ENCODE measurements at regions not wholly inside any gene's neighbourhood (a gene's known extent, or its start where the extent isn't known, plus 50 kb on each side); places are given as distances from the start of the nearest gene placed in this dataset.

- RAD21 ChIA-PET (ENCODE audit: low non-redundant PET in 1 of 2, low total read pairs in 2 of 2, uncharacterized antibody in 2 of 2, unreplicated experiment in 2 of 2) = no interaction called here
- no peaks in the 10 kb centered on the region for H3K9me3 ChIP-seq (ENCODE audit: control insufficient read depth in 1 of 2, insufficient read depth in 1 of 2, low read depth in 1 of 2, low read length in 2 of 2)
- no peak for TF ChIP-seq MAX (IDR thresholded peaks at IDR 0.05)
- no peak for TF ChIP-seq CEBPB (IDR thresholded peaks at IDR 0.05; ENCODE audit: low read depth)
- no peak for TF ChIP-seq TCF7L2 (IDR thresholded peaks at IDR 0.05; ENCODE audit: borderline replicate concordance, extremely low read depth, insufficient read depth, insufficient read length)
- no peak for TF ChIP-seq ZNF274 (IDR thresholded peaks at IDR 0.05; ENCODE audit: low read depth, low read length)
- TF ChIP-seq CTCF (IDR thresholded peaks at IDR 0.05 in 2 of 3, conservative IDR thresholded peaks at IDR 0.05 in 1 of 3; ENCODE audit: borderline replicate concordance in 1 of 3, insufficient read depth in 1 of 3, low read depth in 2 of 3, low read length in 2 of 3) = no peak
- TF ChIP-seq EZH2phosphoT487 (IDR thresholded peaks at IDR 0.05; ENCODE audit: borderline replicate concordance) = no peak
- TF ChIP-seq ATF3 (IDR thresholded peaks at IDR 0.05) = no peak
- TF ChIP-seq YY1 (IDR thresholded peaks at IDR 0.05; ENCODE audit: extremely low read depth, insufficient replicate concordance, low read depth, low read length) = no peak
- TF ChIP-seq SP1 (IDR thresholded peaks at IDR 0.05; ENCODE audit: low read depth) = no peak
- TF ChIP-seq RAD21 (IDR thresholded peaks at IDR 0.05; ENCODE audit: low read depth) = no peak
- no peak for TF ChIP-seq JUND (IDR thresholded peaks at IDR 0.05)
- TF ChIP-seq REST (IDR thresholded peaks at IDR 0.05; ENCODE audit: low read depth) = no peak
- TF ChIP-seq EGR1 (IDR thresholded peaks at IDR 0.05; ENCODE audit: low read depth) = no peak
- TF ChIP-seq SIN3A (IDR thresholded peaks at IDR 0.05; ENCODE audit: low read depth) = no peak
- TF ChIP-seq ZFX (IDR thresholded peaks at IDR 0.05) = no peak
- TF ChIP-seq SRF (IDR thresholded peaks at IDR 0.05; ENCODE audit: low read depth) = no peak
- H3K4me3 ChIP-seq (replicated peaks in 1 of 2; ENCODE audit: low read depth in 1 of 2, low read length in 2 of 2) = no peak overlapping the region
- no peak overlapping the region for H3K4me2 ChIP-seq (ENCODE audit: low read length)
- ATAC-seq (no peak), DNase-seq (ENCODE audit: low read depth, low spot score) (no peak)
- H2AFZ ChIP-seq (ENCODE audit: low read depth, low read length, poor library complexity, severe bottlenecking) = no peak overlapping the region
- POLR2A ChIA-PET = no interaction called here
- intact Hi-C loops (cut with micrococcal nuclease) = loop anchor here (10.0 kb wide), 1 partner anchor 737 kb away; no protein-coding TSS in a partner anchor
- H3K36me3 ChIP-seq (ENCODE audit: control insufficient read depth in 1 of 2, insufficient read depth in 2 of 2, low read length in 2 of 2) = no peaks in the 10 kb centered on the region
- no peaks in the 10 kb centered on the region for H4K20me1 ChIP-seq (ENCODE audit: insufficient read depth)
- H3K79me2 ChIP-seq (ENCODE audit: insufficient read depth, low read length) = no peaks in the 10 kb centered on the region
- CTCF ChIA-PET = interaction anchor here (0.7 kb wide), 1 partner anchor 591 kb away, joined by 3 read pairs; no protein-coding TSS in a partner anchor
- no TSS peak for BruUV-seq (replicated peaks)
- no peaks in the 10 kb centered on the region for H3K9me2 ChIP-seq (ENCODE audit: insufficient read depth)
- no peaks in the 10 kb centered on the region for H3K4me1 ChIP-seq (ENCODE audit: control insufficient read depth in 1 of 2, insufficient read depth in 2 of 2, low read length in 2 of 2)
- peaks cover 5% of the 10 kb centered on the region; the same call in 1 of the 2 replicates for H3K27me3 ChIP-seq (ENCODE audit: insufficient read depth, low read length)
- no peak overlapping the region for H3K9ac ChIP-seq (ENCODE audit: low read length)
- no peak overlapping the region for H3K27ac ChIP-seq (ENCODE audit: low read depth, low read length)
These were observed 119.7 kb upstream of the VASH1 start for GRCh38 chr14:76641541-76641940.
